Liver (tissue), 3 donors: ENCODE measurements at regions not wholly inside any gene's neighbourhood (a gene's known extent, or its start where the extent isn't known, plus 50 kb on each side); places are given as distances from the start of the nearest gene placed in this dataset.

Experiments used
- ATF3 ChIP-seq: IDR thresholded peaks from 2 replicates; pipeline ENCODE4 v1.6.1; 2016; ENCODE audit warnings: antibody characterized with exemption
- EGR1 ChIP-seq, 2 donors: IDR thresholded peaks; 2 replicates each; pipeline ENCODE4 v1.6.1; 2016 to 2018; ENCODE audit warnings: antibody characterized with exemption in 2 of 2, low read depth in 2 of 2
- JUND ChIP-seq, 2 donors: IDR thresholded peaks; 2 replicates each; pipeline ENCODE4 v1.6.1; 2016; ENCODE audit warnings: antibody characterized with exemption in 2 of 2
- NR2F2 ChIP-seq: IDR thresholded peaks from 2 replicates; pipeline ENCODE4 v1.6.1; 2016; ENCODE audit warnings: antibody characterized with exemption
- RAD21 ChIP-seq, 2 donors: IDR thresholded peaks; 2 replicates each; pipeline ENCODE4 v1.6.1; 2016; ENCODE audit warnings: antibody characterized with exemption in 2 of 2, mild to moderate bottlenecking in 2 of 2
- SP1 ChIP-seq: IDR thresholded peaks from 2 replicates; pipeline ENCODE4 v1.6.1; 2018; ENCODE audit warnings: antibody characterized with exemption, mild to moderate bottlenecking
- TAF1 ChIP-seq: conservative IDR thresholded peaks from 2 replicates; pipeline ENCODE4 v1.6.1; 2016; ENCODE audit warnings: antibody characterized with exemption, mild to moderate bottlenecking
- YY1 ChIP-seq: IDR thresholded peaks from 2 replicates; pipeline ENCODE4 v1.6.1; 2016; ENCODE audit warnings: antibody characterized with exemption, mild to moderate bottlenecking
- TF ChIP-seq, protein P1 (sequence below): IDR thresholded peaks from 2 replicates; pipeline ENCODE4 v1.6.1; 2016; ENCODE audit warnings: antibody characterized with exemption, mild to moderate bottlenecking
- TF ChIP-seq, protein P2 (sequence below): IDR thresholded peaks from 2 replicates; pipeline ENCODE4 v1.6.1; 2016; ENCODE audit warnings: antibody characterized with exemption
- TF ChIP-seq, protein P3 (sequence below): fragments of 150-350 bp; IDR thresholded peaks from 2 replicates; pipeline ENCODE4 v1.5.1; 2017; ENCODE audit warnings: improper control_type of control experiment, low read depth, low read length; ENCODE audit not compliant: missing input control
- donor health status: healthy.
- donor health status: healthy.

- TF ChIP-seq, protein P1, sequence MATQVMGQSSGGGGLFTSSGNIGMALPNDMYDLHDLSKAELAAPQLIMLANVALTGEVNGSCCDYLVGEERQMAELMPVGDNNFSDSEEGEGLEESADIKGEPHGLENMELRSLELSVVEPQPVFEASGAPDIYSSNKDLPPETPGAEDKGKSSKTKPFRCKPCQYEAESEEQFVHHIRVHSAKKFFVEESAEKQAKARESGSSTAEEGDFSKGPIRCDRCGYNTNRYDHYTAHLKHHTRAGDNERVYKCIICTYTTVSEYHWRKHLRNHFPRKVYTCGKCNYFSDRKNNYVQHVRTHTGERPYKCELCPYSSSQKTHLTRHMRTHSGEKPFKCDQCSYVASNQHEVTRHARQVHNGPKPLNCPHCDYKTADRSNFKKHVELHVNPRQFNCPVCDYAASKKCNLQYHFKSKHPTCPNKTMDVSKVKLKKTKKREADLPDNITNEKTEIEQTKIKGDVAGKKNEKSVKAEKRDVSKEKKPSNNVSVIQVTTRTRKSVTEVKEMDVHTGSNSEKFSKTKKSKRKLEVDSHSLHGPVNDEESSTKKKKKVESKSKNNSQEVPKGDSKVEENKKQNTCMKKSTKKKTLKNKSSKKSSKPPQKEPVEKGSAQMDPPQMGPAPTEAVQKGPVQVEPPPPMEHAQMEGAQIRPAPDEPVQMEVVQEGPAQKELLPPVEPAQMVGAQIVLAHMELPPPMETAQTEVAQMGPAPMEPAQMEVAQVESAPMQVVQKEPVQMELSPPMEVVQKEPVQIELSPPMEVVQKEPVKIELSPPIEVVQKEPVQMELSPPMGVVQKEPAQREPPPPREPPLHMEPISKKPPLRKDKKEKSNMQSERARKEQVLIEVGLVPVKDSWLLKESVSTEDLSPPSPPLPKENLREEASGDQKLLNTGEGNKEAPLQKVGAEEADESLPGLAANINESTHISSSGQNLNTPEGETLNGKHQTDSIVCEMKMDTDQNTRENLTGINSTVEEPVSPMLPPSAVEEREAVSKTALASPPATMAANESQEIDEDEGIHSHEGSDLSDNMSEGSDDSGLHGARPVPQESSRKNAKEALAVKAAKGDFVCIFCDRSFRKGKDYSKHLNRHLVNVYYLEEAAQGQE, result no peak
- TF ChIP-seq JUND (IDR thresholded peaks at IDR 0.05), result no peak
- no peak for TF ChIP-seq TAF1
- TF ChIP-seq YY1, result no peak
- TF ChIP-seq ATF3, result no peak
- TF ChIP-seq SP1, result no peak
- TF ChIP-seq, protein P2, sequence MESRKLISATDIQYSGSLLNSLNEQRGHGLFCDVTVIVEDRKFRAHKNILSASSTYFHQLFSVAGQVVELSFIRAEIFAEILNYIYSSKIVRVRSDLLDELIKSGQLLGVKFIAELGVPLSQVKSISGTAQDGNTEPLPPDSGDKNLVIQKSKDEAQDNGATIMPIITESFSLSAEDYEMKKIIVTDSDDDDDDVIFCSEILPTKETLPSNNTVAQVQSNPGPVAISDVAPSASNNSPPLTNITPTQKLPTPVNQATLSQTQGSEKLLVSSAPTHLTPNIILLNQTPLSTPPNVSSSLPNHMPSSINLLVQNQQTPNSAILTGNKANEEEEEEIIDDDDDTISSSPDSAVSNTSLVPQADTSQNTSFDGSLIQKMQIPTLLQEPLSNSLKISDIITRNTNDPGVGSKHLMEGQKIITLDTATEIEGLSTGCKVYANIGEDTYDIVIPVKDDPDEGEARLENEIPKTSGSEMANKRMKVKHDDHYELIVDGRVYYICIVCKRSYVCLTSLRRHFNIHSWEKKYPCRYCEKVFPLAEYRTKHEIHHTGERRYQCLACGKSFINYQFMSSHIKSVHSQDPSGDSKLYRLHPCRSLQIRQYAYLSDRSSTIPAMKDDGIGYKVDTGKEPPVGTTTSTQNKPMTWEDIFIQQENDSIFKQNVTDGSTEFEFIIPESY, result no peak
- TF ChIP-seq, protein P3, sequence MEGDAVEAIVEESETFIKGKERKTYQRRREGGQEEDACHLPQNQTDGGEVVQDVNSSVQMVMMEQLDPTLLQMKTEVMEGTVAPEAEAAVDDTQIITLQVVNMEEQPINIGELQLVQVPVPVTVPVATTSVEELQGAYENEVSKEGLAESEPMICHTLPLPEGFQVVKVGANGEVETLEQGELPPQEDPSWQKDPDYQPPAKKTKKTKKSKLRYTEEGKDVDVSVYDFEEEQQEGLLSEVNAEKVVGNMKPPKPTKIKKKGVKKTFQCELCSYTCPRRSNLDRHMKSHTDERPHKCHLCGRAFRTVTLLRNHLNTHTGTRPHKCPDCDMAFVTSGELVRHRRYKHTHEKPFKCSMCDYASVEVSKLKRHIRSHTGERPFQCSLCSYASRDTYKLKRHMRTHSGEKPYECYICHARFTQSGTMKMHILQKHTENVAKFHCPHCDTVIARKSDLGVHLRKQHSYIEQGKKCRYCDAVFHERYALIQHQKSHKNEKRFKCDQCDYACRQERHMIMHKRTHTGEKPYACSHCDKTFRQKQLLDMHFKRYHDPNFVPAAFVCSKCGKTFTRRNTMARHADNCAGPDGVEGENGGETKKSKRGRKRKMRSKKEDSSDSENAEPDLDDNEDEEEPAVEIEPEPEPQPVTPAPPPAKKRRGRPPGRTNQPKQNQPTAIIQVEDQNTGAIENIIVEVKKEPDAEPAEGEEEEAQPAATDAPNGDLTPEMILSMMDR, result no peak
- no peak for TF ChIP-seq RAD21 (IDR thresholded peaks at IDR 0.05)
- no peak for TF ChIP-seq EGR1 (IDR thresholded peaks at IDR 0.05; ENCODE audit: low read depth in 2 of 2)
- no peak for TF ChIP-seq NR2F2
These were observed 353.2 kb downstream of the IRX1 start for GRCh38 chr5:3948838-3949237.
